Ovary (tissue), 7 donors: ENCODE measurements at regions not wholly inside any gene's neighbourhood (a gene's known extent, or its start where the extent isn't known, plus 50 kb on each side); places are given as distances from the start of the nearest gene placed in this dataset. TPM values are rescaled to one million over a fixed set of nuclear protein-coding genes. Genes with fewer than 3 reads are reported as not detected.

Source experiments
- DNase-seq, 5 donors: peaks; one replicate each; pipeline ENCODE4 v3.0.0-alpha.2; 2019 to 2020
- H3K27ac ChIP-seq, 2 donors: fragments of 200-600 bp; one replicate each; pipeline versions ENCODE4 v1.5.1 to v1.8.0; 2019 to 2022
- H3K27me3 ChIP-seq: fragments of 200-600 bp; one replicate; pipeline ENCODE4 v1.8.0; 2022
- H3K36me3 ChIP-seq: fragments of 200-600 bp; sonication (generic); one replicate; pipeline ENCODE4 v1.5.1; 2019
- H3K4me1 ChIP-seq: one replicate; pipeline ENCODE4 v1.8.1; 2013; ENCODE audit warnings: mild to moderate bottlenecking, moderate library complexity; ENCODE audit not compliant: insufficient read depth
- H3K4me3 ChIP-seq: fragments of 200-600 bp; sonication (generic); one replicate; pipeline ENCODE4 v1.5.1; 2017
- H3K9me3 ChIP-seq, 2 donors: fragments of 200-600 bp in 1 of 2; sonication (generic) in 1 of 2; one replicate each; pipeline versions ENCODE4 v1.5.1 to v1.8.1; 2013 to 2019; ENCODE audit warnings: mild to moderate bottlenecking in 1 of 2, moderate library complexity in 1 of 2
- EP300 ChIP-seq: sonication (generic); formaldehyde crosslinking; IDR thresholded peaks from one replicate; pipeline ENCODE4 v1.6.1; 2017; ENCODE audit warnings: antibody characterized with exemption
- POLR2A ChIP-seq: fragments of 450-650 bp; IDR thresholded peaks from one replicate; pipeline ENCODE4 v1.6.1; 2017; ENCODE audit warnings: antibody characterized with exemption, mild to moderate bottlenecking, moderate library complexity
- WGBS, 3 donors: extraction: QIAGEN DNeasy Blood & Tissue Kit in 1 of 3; methylation state at CpG; one replicate each; pipeline versions ENCODE4 v1.1.5 to v1.1.7; 2013 to 2017; 5-methylcytosine and 5-hydroxymethylcytosine counted together
- intact Hi-C, 4 donors: fragments of 100-400 bp; cut with DNase I; formaldehyde crosslinking; loops; one replicate each; pipeline versions ENCODE4 v1.11.0 to v1.15.1; 2022 to 2023
- small RNA-seq: library from RNA; depleted of rRNA; stranded (forward); fragments of <200 nt; gene quantifications from one replicate; pipeline ENCODE3, GENCODE V24; 2016
- TF ChIP-seq, protein P1 (sequence below), 3 donors: fragments of 450-650 bp in 2 of 3; fragments of 200-600 bp in 1 of 3; IDR thresholded peaks; one replicate each; pipeline versions ENCODE4 v1.5.1 to v1.8.0; 2016 to 2022; ENCODE audit warnings: antibody characterized with exemption in 3 of 3, mild to moderate bottlenecking in 1 of 3
- donor health status: DM: no; HTN: no; CAD: no; lungs with moderate emphysema.
- donor health status: DM: no; HTN: no; CAD: no.
- donor health status: Bipolar disorder and iron deficiency.
- donor health status: DM: no; HTN: no; CAD: no.
- donor health status: DM: yes; HTN: yes; CAD: no.

DNA sequence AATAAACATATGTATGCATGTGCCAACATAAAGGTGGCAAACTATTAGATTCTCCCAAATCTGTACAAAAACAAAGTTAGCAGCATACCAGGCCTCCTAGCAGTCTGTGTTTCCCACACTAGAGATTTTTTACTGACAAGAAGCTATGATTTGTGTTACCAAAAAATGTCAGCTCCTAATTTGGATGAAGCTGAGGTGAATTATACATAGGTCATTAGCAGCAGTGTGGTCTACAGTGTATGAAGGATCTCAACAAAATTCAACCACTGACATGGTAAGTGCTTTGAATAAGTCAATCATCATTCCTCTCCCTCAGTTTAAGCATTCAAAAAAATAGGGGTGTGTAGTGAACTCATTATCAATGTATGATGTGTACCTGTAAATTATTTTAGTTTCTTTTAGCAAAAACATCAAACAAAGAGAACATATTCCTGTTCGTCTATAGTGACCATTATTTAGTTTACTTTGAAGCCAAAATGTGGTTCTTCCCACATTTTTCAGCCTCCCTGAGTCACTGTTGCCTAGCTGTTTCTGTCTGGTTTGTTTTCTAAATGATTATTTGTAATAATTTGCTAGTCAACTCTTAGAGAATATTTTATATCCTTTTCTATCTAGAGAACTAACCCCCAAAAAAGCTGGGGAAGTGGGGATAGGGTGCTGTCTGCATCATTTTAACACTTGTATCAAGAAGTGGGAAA is 52.1 kb upstream of the RGMB start:
- no peaks in the 10 kb centered on the region for H3K4me1 ChIP-seq
- H3K36me3 ChIP-seq, result no peaks in the 10 kb centered on the region
- DNase-seq, result no peak
- no peak overlapping the region for H3K27ac ChIP-seq
- no peaks in the 10 kb centered on the region for H3K9me3 ChIP-seq
- no peaks in the 10 kb centered on the region for H3K27me3 ChIP-seq
- 15 to 21% (median 18%) methylated on average over 1 of the region's 1 CpG for WGBS, 3 donors
- TF ChIP-seq EP300 (no peak), POLR2A (no peak)
- TF ChIP-seq, protein P1, sequence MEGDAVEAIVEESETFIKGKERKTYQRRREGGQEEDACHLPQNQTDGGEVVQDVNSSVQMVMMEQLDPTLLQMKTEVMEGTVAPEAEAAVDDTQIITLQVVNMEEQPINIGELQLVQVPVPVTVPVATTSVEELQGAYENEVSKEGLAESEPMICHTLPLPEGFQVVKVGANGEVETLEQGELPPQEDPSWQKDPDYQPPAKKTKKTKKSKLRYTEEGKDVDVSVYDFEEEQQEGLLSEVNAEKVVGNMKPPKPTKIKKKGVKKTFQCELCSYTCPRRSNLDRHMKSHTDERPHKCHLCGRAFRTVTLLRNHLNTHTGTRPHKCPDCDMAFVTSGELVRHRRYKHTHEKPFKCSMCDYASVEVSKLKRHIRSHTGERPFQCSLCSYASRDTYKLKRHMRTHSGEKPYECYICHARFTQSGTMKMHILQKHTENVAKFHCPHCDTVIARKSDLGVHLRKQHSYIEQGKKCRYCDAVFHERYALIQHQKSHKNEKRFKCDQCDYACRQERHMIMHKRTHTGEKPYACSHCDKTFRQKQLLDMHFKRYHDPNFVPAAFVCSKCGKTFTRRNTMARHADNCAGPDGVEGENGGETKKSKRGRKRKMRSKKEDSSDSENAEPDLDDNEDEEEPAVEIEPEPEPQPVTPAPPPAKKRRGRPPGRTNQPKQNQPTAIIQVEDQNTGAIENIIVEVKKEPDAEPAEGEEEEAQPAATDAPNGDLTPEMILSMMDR (IDR thresholded peaks at IDR 0.05), result no peak
- intact Hi-C loops, result no loop called here
- no peak overlapping the region for H3K4me3 ChIP-seq

DNA sequence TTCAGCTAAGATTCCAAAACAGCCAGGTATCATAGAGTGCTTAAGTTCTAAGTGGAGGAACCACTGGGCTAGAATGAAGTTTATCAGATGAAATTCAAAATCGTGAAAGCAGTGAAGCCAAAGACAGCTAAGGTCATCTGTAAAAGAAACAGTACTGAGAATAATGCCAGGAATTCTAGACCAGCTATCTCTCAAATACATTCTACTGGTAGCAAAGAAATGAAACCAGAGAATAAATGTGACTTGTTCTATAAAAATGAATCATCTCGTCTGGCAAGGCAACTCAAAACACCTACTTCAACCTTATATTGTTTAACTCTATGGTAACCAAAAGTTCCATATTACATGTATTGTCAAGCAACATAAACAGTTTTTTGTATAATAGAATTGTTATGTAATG is 51.3 kb upstream of the RGMB start:
- intact Hi-C loops, result no loop called here
- Histone ChIP-seq H3K4me1 (no peaks in the 10 kb centered on the region), H3K27me3 (no peaks in the 10 kb centered on the region), H3K36me3 (no peaks in the 10 kb centered on the region), H3K27ac (no peak overlapping the region), H3K4me3 (no peak overlapping the region), H3K9me3 (no peaks in the 10 kb centered on the region)
- WGBS, 3 donors, result 12 to 26% (median 17%) methylated on average over 2 of the region's 2 CpGs
- TF ChIP-seq EP300 (no peak), POLR2A (no peak)
- TF ChIP-seq, protein P1 (IDR thresholded peaks at IDR 0.05), result no peak
- no peak for DNase-seq

DNA sequence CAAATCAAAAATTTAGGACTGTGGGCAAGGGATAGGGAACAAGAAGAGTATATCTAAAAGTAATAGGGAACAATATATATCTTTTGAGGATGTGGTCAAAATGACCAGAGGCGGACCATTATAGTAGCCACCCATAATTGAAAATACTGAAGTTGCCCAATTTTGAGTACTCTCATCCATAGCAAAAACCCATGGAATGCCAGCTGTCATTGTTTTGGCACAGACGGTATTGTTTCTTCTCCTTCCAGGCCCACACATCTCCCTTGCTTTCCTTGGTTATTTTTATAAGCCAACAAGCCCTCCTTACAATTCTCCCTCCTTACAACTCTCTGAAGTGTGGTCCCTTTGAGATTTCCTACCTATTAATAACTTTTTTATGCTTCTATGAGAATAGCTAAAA is 50.4 kb upstream of the RGMB start:
- Histone ChIP-seq H3K4me1 (no peaks in the 10 kb centered on the region), H3K36me3 (no peaks in the 10 kb centered on the region), H3K27me3 (no peaks in the 10 kb centered on the region), H3K9me3 (no peaks in the 10 kb centered on the region), H3K4me3 (no peak overlapping the region), H3K27ac (no peak overlapping the region)
- 73 to 78% (median 75%) methylated on average over 2 of the region's 2 CpGs for WGBS, 3 donors
- TF ChIP-seq POLR2A (no peak), EP300 (no peak)
- TF ChIP-seq, protein P1 (IDR thresholded peaks at IDR 0.05), result no peak
- no peak for DNase-seq
- intact Hi-C loops, result no loop called here

Small RNA genes in the stretch of these regions (small RNA-seq; reads per million reads assigned to genes)
- not detected for gene AC008834.1
- gene AC074133.1, result not detected
- gene MRPS35P2, result not detected
